HFFc6 (cell line): ENCODE measurements at regions not wholly inside any gene's neighbourhood (a gene's known extent, or its start where the extent isn't known, plus 50 kb on each side); places are given as distances from the start of the nearest gene placed in this dataset.

Experiments
- DNase-seq: peaks from one replicate; pipeline ENCODE4 v3.0.0-alpha.2; 2018
- H3K27ac Mint-ChIP-seq: 2 replicates; pipeline ENCODE4 v1.8.0; 2020; ENCODE audit warnings: mild to moderate bottlenecking, mixed read lengths
- H3K27me3 Mint-ChIP-seq: 2 replicates; pipeline ENCODE4 v1.8.0; 2021; ENCODE audit warnings: mild to moderate bottlenecking, moderate library complexity, mixed read lengths; ENCODE audit not compliant: insufficient read depth
- H3K36me3 Mint-ChIP-seq: 2 replicates; pipeline ENCODE4 v1.8.0; 2021; ENCODE audit warnings: low read depth, mixed read lengths
- H3K4me1 Mint-ChIP-seq: 2 replicates; pipeline ENCODE4 v1.8.0; 2020; ENCODE audit warnings: low read depth, mixed read lengths
- H3K4me3 Mint-ChIP-seq: 2 replicates; pipeline ENCODE4 v1.8.0; 2020; ENCODE audit warnings: mild to moderate bottlenecking, moderate library complexity, mixed read lengths
- H3K9me3 Mint-ChIP-seq: 2 replicates; pipeline ENCODE4 v1.8.0; 2020; ENCODE audit warnings: mild to moderate bottlenecking, mixed read lengths
- TF ChIP-seq, protein P1 (sequence below): fragments of 200-600 bp; sonication (generic); IDR thresholded peaks from 2 replicates; pipeline ENCODE4 v1.5.0; 2021; ENCODE audit warnings: antibody characterized with exemption, mild to moderate bottlenecking

DNA sequence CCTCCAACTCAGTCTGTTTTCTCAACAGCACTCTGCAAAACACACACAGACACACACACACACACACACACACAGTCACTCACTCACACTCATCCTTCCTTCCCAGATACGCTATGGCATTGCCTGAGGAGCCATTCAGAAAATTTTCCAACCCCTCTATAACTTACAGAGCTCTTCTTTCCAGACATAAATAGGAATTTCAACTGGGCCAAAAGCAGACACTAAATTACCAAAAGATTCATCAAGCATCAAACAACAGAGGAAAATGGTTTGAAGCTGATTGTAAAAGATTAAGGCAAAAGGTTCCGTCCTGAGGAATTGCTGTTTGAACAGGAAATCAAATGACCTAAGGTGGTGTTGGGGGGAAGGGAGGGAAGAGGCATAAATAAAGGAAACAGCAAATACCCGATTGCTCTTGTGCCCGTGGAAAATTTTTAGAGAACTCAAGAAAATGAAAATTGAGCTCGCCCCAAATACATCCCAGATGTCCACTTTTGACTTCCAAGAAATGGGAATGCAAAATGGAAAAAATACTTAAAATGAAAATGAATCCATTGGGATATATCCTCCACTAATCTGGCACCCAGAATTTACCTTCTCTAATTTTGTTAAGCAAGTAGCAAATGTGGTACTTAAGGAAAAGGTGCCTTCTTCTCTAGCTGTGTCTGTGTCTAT is 183.6 kb downstream of the QDPR start:
- no peak overlapping the region; the same call in 1 of the 2 replicates for H3K4me3 Mint-ChIP-seq
- peaks cover 33% of the 10 kb centered on the region for H3K4me1 Mint-ChIP-seq
- TF ChIP-seq, protein P1, sequence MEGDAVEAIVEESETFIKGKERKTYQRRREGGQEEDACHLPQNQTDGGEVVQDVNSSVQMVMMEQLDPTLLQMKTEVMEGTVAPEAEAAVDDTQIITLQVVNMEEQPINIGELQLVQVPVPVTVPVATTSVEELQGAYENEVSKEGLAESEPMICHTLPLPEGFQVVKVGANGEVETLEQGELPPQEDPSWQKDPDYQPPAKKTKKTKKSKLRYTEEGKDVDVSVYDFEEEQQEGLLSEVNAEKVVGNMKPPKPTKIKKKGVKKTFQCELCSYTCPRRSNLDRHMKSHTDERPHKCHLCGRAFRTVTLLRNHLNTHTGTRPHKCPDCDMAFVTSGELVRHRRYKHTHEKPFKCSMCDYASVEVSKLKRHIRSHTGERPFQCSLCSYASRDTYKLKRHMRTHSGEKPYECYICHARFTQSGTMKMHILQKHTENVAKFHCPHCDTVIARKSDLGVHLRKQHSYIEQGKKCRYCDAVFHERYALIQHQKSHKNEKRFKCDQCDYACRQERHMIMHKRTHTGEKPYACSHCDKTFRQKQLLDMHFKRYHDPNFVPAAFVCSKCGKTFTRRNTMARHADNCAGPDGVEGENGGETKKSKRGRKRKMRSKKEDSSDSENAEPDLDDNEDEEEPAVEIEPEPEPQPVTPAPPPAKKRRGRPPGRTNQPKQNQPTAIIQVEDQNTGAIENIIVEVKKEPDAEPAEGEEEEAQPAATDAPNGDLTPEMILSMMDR, result no peak
- no peak for DNase-seq
- no peak overlapping the region for H3K27ac Mint-ChIP-seq
- H3K9me3 Mint-ChIP-seq, result no peaks in the 10 kb centered on the region
- H3K27me3 Mint-ChIP-seq, result no peaks in the 10 kb centered on the region; the same call in 1 of the 2 replicates
- H3K36me3 Mint-ChIP-seq, result no peaks in the 10 kb centered on the region

DNA sequence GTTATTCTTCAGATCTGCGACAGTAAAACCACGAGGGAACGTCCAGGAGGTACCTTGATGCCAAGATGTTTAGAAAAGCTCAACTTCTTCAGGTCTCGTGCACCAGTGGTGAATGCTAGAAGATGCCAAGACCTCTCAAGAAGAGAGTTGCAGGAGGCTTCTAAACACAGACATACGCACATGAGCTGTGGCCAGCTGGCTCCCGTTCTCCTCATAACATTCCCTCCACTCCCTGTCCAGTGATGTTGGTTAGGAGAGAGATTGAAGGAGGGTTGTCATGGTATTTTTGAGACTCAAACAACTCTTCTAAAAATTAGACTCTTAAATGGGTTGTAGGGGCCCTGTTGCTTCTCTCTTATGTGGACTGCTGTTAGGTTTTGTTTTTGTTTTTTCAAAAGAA is 184.3 kb downstream of the QDPR start:
- Mint-ChIP-seq H3K9me3 (no peaks in the 10 kb centered on the region), H3K4me1 (peaks cover 36% of the 10 kb centered on the region), H3K27me3 (no peaks in the 10 kb centered on the region; the same call in 1 of the 2 replicates), H3K36me3 (no peaks in the 10 kb centered on the region), H3K4me3 (no peak overlapping the region), H3K27ac (no peak overlapping the region)
- TF ChIP-seq, protein P1, result no peak
- no peak for DNase-seq

DNA sequence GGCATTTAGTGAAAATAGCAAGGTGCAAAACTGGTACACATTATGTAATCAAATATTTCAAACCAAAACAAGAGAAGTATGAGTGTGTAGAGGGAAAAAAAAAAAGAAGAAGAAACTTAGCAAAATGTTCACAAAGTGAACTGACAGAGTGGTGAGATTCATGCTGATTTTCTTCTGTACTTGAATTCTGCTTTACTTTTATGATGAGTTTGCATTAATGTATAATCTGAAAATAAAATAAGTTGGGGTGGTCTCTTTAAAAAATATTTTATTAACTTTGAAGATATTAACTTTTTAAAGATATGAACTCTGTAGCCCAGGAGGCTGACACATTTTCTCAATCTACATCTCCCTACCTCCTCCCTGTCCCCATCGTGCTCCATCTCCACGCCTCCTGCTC is 185.1 kb downstream of the QDPR start:
- Mint-ChIP-seq H3K4me3 (no peak overlapping the region), H3K9me3 (peaks cover 1% of the 10 kb centered on the region), H3K27me3 (no peaks in the 10 kb centered on the region; the same call in 1 of the 2 replicates), H3K4me1 (peaks cover 36% of the 10 kb centered on the region), H3K27ac (no peak overlapping the region), H3K36me3 (peaks cover 6% of the 10 kb centered on the region)
- TF ChIP-seq, protein P1, result no peak
- DNase-seq, result no peak

DNA sequence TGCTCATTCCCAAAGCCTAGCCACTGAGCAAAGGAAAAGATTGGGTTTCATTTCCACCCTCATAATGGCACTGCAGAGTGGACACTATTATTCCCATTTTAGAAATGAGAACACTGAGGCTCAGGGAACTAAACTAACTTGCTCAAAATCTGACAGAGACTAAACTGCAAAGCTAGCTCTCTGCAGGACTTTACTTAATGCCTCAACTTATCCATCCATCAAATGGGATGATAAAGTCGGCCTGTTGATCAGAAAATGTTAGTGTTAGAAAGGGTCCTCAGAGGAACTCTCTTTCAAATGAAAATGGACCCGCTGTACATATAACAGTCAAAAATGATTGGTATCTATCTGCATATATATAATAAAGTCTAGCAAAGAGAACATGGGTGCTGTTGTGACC is 186.8 kb downstream of the QDPR start:
- Mint-ChIP-seq H3K4me1 (peaks cover 41% of the 10 kb centered on the region), H3K36me3 (peaks cover 22% of the 10 kb centered on the region), H3K27me3 (no peaks in the 10 kb centered on the region), H3K27ac (no peak overlapping the region), H3K4me3 (no peak overlapping the region), H3K9me3 (peaks cover 18% of the 10 kb centered on the region)
- TF ChIP-seq, protein P1, result no peak
- DNase-seq, result no peak

DNA sequence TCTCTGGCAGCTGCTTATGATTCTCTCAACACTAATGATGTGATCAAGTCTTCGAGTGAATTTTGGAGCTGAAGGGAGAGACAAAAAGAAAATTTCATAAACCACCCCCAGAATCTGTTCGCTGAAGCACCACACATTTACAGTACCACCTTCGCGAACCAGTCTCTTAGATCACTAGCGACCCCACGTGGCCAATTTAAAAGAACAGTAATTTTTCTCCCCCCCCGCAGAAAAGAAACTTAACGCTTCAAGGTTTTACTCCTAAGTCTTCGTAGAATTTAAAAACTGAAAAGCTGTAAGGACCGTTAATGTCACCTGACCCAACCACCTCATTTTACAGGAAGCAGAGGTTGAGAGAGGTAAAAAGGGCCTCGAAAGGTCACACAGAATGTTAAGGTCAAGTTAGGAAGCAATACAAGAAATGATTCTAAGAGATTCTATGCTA is 187.5 kb downstream of the QDPR start:
- TF ChIP-seq, protein P1, result peak; percentile 91
- peak; percentile 59 for DNase-seq
- Mint-ChIP-seq H3K4me3 (peak overlapping the region; percentile 70), H3K36me3 (peaks cover 29% of the 10 kb centered on the region), H3K27ac (peak overlapping the region; percentile 76), H3K4me1 (peaks cover 41% of the 10 kb centered on the region), H3K27me3 (no peaks in the 10 kb centered on the region), H3K9me3 (peaks cover 25% of the 10 kb centered on the region)
